Fibroblast of skin of right biceps (primary cell): ENCODE measurements at regions not wholly inside any gene's neighbourhood (a gene's known extent, or its start where the extent isn't known, plus 50 kb on each side); places are given as distances from the start of the nearest gene placed in this dataset.

ENCODE experiments used
- DNase-seq: peaks from one replicate; pipeline ENCODE4 v3.0.0-alpha.2; 2013

GRCh38 chr18:44466997-44467396, 213.7 kb upstream of the SETBP1 start:
- no peak for DNase-seq

DNA sequence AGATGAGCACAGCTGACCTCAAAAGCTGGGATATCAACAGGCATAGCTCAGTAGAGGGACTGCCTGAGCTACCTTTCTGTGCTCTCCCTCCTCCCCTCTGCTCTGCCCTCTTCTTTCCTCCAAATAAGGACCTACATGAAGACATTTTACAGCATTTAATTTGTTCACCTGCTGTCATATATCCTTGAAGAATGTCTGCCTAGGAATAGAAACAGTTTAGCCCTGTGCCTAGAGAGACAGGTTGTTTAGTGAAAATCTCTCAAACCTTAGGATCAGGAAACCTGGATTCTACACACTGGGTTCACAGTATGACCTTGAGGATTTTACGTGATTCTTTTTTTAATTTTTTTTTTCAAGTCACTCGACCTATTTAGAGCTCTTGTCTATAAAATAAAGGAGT, 213.0 kb upstream of the SETBP1 start:
- no peak for DNase-seq

GRCh38 chr18:44473394-44474066, 207.2 kb upstream of the SETBP1 start:
- DNase-seq, result no peak

GRCh38 chr18:44474067-44474411, 206.6 kb upstream of the SETBP1 start:
- no peak for DNase-seq

DNA sequence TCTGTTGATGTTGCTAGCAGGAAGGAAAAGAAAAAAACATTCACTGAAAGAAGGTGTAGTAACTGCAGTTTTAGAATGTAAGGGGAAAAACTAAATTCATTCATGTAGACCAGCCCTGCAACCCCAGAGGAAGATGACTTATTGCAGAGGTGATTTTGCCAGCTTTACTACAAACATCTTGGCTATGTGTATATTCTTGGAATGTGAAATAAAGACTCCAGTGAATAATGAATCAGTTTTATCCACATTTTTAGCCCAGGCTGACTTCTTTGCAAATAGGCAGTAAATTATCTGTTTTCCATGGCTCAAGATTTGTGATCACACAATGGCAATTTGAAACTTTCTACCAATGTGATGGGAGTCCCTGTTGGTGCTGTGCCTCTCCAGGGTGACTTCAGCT, 206.1 kb upstream of the SETBP1 start:
- peak; percentile 12 for DNase-seq

DNA sequence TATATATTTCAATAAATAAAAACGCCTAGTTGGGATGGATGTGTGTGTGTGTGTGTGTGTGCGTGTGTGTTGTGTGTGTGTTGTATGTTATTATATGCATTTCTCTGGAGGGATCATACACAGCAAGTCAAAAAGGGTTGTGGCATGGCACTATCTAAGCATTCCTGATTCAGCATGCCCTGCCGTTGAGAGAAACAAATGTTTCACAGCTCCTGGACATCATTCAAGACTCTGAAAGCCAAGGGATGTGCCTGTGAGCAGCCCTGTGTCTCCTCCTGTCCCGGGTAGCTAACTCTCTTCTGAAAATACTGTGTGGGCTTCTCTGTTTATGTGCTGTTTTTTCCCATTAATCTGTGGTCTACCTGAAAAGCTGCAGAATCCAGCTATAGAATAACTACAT, 197.9 kb upstream of the SETBP1 start:
- DNase-seq, result no peak

- DNase-seq, result no peak
Observed at GRCh38 chr18:44495151-44495550, 185.5 kb upstream of the SETBP1 start.

- DNase-seq, result no peak
Observed at GRCh38 chr18:44497311-44497710, 183.4 kb upstream of the SETBP1 start.

DNA sequence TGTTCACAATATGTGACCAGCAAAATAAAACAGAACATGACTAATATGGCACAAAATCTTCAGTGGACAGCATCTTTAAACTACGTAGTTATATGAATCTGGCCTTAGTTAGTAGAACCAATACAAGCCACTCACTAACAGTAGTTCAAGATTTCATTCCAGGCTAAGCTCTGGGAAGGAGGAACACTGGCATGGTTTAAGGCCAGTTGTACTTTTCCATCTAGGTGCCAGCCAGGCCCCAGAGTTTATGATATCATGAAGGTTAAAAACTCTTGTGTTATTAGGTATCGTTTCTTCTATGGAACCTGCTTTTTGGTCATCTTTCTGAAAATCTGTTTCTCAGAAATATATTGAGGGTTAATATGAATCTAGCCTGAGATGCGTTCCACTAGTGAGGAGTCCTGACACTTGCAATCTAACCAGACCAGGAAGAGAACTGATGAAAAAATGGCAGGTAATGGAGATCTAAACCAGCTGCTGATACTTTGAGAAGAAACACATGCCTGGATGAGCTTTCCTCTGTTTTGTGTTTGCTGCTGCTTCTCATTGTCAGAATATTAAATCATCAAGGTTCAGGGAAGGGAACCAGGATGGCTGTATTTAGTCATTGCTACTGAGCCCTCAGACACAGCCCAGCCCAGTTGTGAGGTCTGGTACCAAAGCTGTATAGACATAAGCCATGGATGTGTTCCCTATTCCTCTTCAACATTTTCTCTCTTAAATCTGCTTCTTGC, 182.8 kb upstream of the SETBP1 start:
- no peak for DNase-seq

DNA sequence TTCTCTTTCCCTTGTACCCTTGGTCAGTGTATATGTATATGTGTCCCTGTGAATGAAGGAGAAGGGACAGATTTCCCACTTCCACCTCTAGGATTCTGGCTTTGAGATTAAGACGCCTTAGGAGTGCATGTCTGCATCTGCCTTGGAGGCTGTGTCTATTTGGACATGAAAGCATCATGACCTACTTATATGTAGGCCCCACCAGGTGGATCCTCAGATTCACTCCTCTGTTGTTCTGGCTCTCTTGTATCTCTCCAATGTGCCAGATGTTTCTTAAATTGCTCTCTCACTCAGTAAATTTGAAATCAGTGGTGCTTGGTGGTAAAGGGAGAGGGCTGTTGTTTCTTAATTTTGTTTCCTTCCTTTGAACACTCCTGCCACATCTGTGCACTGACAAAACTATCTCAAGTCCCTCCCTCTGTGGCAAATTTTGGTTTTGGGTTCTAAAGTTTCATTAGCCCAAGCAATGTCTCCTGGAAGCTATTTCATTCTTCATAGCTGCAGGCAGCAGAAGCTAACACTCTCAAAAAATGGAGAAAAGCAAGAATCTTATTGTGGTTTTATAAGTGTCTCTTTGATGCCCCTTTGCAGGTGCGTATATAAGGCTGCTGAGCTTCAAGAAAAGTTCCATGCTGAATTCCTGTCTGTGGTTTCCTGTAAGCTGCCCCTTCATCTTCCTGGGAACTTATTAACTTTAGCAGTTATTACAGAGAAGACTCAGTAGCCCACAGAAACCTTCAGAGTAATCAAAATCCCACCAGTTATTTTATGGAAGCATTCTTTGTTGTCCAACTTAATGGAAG, 179.7 kb upstream of the SETBP1 start:
- DNase-seq, result no peak

GRCh38 chr18:44502221-44502620, 178.5 kb upstream of the SETBP1 start:
- no peak for DNase-seq

- DNase-seq, result no peak
Observed at GRCh38 chr18:44502790-44503189, 177.9 kb upstream of the SETBP1 start.

DNA sequence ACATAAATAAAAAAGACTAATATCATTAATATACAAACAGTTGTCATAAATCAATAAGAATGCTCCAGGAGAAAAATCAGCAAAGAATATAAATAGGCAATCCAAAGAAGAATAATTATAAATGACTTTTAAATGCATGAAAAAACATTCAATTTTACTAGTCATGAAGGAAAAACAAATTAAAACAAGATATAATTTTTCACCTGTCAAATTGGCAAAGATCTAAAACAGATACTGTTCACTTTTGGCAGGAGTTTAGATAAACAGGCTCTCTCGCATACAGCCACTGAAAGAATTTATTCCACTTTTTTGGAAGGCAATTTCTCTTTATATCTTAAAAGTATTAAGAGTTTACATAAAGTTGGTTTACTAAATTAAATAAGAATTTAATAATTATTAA, 176.8 kb upstream of the SETBP1 start:
- no peak for DNase-seq

GRCh38 chr18:44507729-44508325, 172.9 kb upstream of the SETBP1 start:
- no peak for DNase-seq

DNA sequence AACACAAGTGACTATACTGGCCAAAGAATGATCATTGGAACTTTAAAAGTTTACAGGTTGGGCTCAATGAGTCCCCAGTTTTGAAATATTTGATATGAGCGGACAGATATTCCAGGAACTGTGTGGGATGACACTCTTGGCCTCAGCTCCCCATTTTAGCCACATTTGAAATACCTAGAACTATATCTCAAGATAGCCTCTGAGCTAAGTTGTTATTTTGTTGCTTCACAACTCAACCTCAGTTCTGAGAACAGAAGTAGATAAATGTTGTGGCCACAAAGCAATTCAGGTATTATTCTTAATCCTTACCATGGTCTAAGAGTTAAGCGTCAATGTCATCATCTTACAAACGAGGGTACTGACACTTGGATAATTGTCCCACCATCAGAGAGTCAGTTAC, 172.2 kb upstream of the SETBP1 start:
- no peak for DNase-seq

- DNase-seq, result no peak
Observed at GRCh38 chr18:44509048-44509447, 171.6 kb upstream of the SETBP1 start.

DNA sequence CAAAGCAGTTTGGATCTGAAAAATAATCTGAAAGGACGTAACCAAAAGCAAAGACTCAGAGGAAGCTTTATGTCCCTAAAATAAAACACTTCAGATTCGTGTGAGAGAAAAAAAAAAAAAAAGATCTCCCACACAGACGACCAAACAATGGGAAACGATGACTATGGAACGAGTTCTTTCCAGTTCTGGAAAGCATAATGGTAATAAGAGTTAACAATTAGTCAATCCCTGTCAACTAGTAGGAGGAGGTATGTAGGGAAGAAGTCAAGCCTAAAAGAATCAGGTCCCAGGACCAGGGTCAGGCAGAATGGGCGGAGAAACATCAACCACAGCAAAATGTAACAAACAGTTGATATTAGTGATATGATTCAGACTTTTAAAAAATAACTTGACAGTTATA, 170.3 kb upstream of the SETBP1 start:
- no peak for DNase-seq

DNA sequence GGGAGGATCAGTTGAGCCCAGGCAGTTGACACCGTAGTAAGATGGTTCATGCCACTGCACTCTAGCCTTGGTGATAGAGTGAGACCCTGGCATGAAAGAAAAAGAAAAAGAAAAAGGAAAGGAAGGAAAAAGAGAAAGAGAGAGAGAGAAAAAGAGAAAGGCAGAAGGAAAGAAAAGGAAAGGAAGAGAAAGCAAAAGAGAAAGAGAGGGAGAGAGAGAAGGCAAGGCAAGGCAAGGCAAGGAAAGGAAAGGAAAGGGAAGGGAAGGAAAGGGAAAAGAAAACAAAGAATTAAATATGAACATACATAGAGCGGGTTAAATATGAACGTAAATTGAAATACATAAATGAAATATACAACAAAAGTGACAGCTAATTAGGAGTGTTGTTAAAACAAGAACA, 167.5 kb upstream of the SETBP1 start:
- no peak for DNase-seq

DNA sequence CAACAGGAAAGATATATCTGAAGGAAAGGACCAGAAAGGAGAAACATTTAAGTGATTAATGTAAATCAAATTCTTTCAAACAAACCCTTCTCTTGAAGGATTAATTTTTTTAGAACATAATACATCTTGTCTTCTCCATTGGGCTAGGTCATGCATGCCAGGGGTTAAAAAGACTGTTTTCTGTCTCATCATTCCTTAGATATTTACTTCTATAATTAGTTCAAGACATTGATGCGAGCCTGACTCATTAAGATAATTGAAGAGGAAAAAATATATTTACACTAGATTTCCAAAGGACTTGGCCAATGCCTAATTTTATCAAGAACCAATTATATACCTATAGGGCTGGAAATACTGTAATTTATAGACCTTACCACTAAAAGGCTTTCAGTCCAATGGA, 166.6 kb upstream of the SETBP1 start:
- peak; percentile 29 for DNase-seq

DNA sequence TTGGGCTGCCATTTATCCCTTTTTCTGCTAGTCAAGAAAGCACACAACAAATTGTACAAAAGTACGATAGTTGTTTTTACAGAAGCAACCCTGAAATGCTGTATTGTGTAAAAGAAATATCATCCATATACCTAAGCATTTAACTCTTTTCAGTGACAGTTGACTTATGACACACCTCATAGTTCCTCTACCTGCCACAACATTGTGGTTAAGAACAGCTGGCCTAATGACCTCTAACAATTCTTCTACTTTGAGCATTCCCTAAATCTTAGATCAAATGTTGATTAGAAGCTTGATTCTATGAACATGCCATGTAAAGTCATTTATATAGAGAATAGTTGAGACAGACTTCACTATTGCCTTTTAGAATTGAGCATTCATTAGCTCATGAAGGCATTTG, 165.9 kb upstream of the SETBP1 start:
- no peak for DNase-seq

DNA sequence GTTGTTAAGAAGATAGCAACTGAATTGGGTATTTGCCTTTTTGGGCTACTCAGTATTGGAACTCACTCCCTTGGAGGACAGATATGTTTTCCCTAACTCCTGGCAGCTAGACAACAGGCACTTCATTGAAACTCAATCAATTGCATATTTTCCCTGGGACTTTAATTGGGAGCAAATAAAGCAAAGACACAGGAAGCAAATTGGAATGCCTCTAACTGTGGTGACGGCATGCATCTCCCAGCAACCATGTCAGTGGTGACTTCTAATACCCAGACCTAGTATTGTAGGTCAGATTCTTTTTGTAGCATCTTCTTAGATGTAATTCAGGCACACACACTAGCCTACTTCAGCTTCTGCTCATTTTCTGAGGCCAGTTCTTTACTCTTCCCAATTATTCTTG, 164.2 kb upstream of the SETBP1 start:
- no peak for DNase-seq

DNA sequence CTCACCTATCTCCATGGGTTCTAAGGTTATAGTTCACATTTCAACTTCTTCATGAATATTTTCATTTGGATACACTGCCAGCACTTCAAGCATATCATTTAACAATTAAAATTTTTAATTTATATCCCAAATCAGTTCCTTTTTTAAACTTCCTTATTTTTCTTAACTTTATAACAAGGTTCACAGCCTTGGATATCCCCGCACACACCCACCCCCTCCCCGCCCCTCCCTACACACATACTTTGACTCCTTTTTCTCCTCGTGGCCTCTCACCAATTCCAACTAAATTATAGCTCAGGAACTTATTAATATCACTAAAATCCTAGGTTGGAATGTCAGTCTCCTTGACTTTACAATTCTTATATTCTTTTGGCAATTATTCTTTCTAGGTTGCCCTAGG, 163.6 kb upstream of the SETBP1 start:
- DNase-seq, result no peak

DNA sequence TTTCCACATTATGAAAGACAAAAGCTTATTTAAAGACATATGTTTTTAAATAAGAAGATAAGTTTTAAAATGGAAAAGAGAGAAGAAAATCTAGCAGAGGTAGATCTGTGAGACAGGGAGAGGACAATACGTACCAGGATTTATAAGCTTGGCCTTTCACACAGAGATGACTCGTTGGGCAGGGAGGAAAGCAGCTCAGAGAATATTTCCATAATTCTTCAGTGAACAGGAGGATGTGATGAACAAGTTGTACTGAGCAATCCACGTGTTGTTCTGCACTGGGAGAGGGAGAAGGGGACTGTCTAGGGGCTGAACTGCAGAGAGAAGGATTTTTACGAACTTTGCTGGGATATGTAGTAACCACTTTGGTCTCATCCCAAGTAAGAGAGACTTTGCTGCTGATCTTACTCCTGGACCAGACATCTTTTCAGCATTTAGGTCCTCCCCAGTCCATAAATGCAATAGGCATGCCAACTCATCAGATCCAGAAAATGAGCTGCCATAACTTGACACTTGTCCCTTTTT, 162.5 kb upstream of the SETBP1 start:
- DNase-seq, result peak; percentile 28
